HG02885 (cell line): ENCODE measurements at regions not wholly inside any gene's neighbourhood (a gene's known extent, or its start where the extent isn't known, plus 50 kb on each side); places are given as distances from the start of the nearest gene placed in this dataset.

ENCODE experiments used
- ATAC-seq: cut with Tn5 transposase; IDR thresholded peaks from one replicate; pipeline ENCODE4 v1.9.1; 2021; ENCODE audit warnings: mild to moderate bottlenecking; ENCODE audit not compliant: unreplicated experiment, poor library complexity

GRCh38 chr3:72418856-72419255 lies 429.4 kb downstream of the SHQ1 start:
- no peak for ATAC-seq

GRCh38 chr3:72418244-72418643 lies 430.0 kb downstream of the SHQ1 start:
- no peak for ATAC-seq

- ATAC-seq: no peak
These were observed 433.7 kb downstream of the SHQ1 start for GRCh38 chr3:72414481-72415016.

GRCh38 chr3:72413228-72413627 lies 435.0 kb downstream of the SHQ1 start:
- no peak for ATAC-seq

GRCh38 chr3:72412340-72412956 lies 435.8 kb downstream of the SHQ1 start:
- no peak for ATAC-seq

GRCh38 chr3:72411843-72412242 lies 436.4 kb downstream of the SHQ1 start:
- ATAC-seq: no peak

- ATAC-seq: no peak
These were observed 437.1 kb downstream of the SHQ1 start for GRCh38 chr3:72411126-72411525.

GRCh38 chr3:72408983-72409779 lies 439.1 kb downstream of the SHQ1 start:
- no peak for ATAC-seq

GRCh38 chr3:72407766-72408165 lies 440.5 kb downstream of the SHQ1 start:
- no peak for ATAC-seq

- ATAC-seq: no peak
These were observed 442.2 kb downstream of the SHQ1 start for GRCh38 chr3:72405943-72406566.

- no peak for ATAC-seq
These were observed 447.2 kb downstream of the SHQ1 start for GRCh38 chr3:72401005-72401545.

GRCh38 chr3:72398781-72399180 lies 449.5 kb downstream of the SHQ1 start:
- no peak for ATAC-seq

GRCh38 chr3:72397586-72397985 lies 450.7 kb downstream of the SHQ1 start:
- ATAC-seq: no peak

GRCh38 chr3:72396899-72397298 lies 451.3 kb downstream of the SHQ1 start:
- ATAC-seq: no peak

- ATAC-seq: no peak
These were observed 452.4 kb downstream of the SHQ1 start for GRCh38 chr3:72395776-72396311.

- ATAC-seq: no peak
These were observed 454.8 kb downstream of the SHQ1 start for GRCh38 chr3:72393455-72393854.

- ATAC-seq: no peak
These were observed 456.6 kb downstream of the SHQ1 start for GRCh38 chr3:72391659-72392058.

GRCh38 chr3:72390841-72391240 lies 457.4 kb downstream of the SHQ1 start:
- no peak for ATAC-seq

- no peak for ATAC-seq
These were observed 459.6 kb downstream of the SHQ1 start for GRCh38 chr3:72388644-72389043.

- no peak for ATAC-seq
These were observed 460.1 kb downstream of the SHQ1 start for GRCh38 chr3:72388117-72388516.
